ENCODE measurements at regions not wholly inside any gene's neighbourhood (a gene's known extent, or its start where the extent isn't known, plus 50 kb on each side); places are given as distances from the start of the nearest gene placed in this dataset.

GRCh38 chr1:111032295-111032897, 68.7 kb upstream of the LRIF1 start:
- peak; percentile 90 for TF ChIP-seq CTCF (IDR thresholded peaks at IDR 0.05; ENCODE audit: borderline replicate concordance, extremely low read depth, low read length, poor library complexity, severe bottlenecking)
- no peak for TF ChIP-seq EZH2 (IDR thresholded peaks at IDR 0.05; ENCODE audit: borderline replicate concordance, low read depth, low read length, severe bottlenecking)
